Kidney epithelial cell (primary cell): ENCODE measurements at regions not wholly inside any gene's neighbourhood (a gene's known extent, or its start where the extent isn't known, plus 50 kb on each side); places are given as distances from the start of the nearest gene placed in this dataset.

Experiments used
- DNase-seq: peaks from one replicate; pipeline ENCODE4 v3.0.0-alpha.2; 2010; ENCODE audit warnings: low read depth
- H3K27me3 ChIP-seq: 2 replicates; pipeline ENCODE4 v1.6.0; 2011; ENCODE audit warnings: low read length; ENCODE audit not compliant: control insufficient read depth, insufficient read depth
- H3K36me3 ChIP-seq: 2 replicates; pipeline ENCODE4 v1.5.1; 2011; ENCODE audit warnings: low read length; ENCODE audit not compliant: control insufficient read depth, insufficient read depth
- H3K4me3 ChIP-seq: 2 replicates; pipeline ENCODE4 v1.5.1; 2011; ENCODE audit warnings: low read depth, mild to moderate bottlenecking, control low read depth, low read length
- CTCF ChIP-seq: IDR thresholded peaks from 2 replicates; pipeline ENCODE4 v1.5.1; 2011; ENCODE audit warnings: mild to moderate bottlenecking, moderate library complexity, low read length, control low read depth, inconsistent platforms; ENCODE audit not compliant: insufficient read depth, poor library complexity, severe bottlenecking

DNA sequence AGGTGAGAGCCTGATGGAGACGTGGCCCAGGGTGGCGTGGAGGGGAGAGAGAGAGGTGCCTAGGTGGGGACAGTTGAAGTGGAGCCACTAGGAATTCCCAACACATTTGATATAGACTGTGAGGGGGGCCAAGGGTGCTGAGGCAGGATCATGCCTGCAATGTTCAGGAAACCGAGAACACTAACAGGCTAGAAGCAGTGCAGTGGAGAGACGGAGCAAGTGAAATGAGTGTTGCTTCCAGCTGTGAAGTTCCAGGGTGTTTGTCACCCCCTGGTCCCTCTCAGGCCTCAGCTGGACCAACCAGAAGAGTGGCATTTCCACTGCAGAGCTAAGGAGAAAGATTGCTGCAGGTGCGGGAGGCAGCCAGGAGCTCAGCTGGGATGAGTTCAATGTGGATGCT lies 127.1 kb downstream of the RIPK4 start:
- no peak for TF ChIP-seq CTCF
- no peak for DNase-seq
- Histone ChIP-seq H3K4me3 (no peak overlapping the region), H3K36me3 (no peaks in the 10 kb centered on the region), H3K27me3 (no peaks in the 10 kb centered on the region)

DNA sequence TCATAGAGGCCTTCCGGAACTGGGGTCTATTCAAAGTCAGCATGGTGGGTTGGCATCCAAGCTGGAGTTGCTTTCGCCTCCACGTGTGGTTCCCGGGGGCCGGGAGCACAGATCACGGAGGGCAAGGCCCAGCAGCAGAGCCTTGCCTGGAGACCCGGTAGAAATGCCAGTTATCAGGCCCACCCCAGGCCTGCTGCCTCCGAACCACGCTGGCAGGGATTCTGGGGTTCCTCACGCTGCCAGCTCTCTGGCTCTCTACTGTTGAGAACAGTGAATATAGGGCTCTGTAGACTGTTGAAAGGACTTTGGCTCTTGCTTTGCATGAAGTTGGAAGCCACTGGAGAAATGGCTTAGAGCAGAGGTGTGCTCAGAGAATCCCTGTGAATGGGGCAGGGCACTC lies 127.5 kb downstream of the RIPK4 start:
- DNase-seq: no peak
- H3K4me3 ChIP-seq: no peak overlapping the region
- no peak for TF ChIP-seq CTCF
- H3K36me3 ChIP-seq: no peaks in the 10 kb centered on the region
- no peaks in the 10 kb centered on the region for H3K27me3 ChIP-seq

DNA sequence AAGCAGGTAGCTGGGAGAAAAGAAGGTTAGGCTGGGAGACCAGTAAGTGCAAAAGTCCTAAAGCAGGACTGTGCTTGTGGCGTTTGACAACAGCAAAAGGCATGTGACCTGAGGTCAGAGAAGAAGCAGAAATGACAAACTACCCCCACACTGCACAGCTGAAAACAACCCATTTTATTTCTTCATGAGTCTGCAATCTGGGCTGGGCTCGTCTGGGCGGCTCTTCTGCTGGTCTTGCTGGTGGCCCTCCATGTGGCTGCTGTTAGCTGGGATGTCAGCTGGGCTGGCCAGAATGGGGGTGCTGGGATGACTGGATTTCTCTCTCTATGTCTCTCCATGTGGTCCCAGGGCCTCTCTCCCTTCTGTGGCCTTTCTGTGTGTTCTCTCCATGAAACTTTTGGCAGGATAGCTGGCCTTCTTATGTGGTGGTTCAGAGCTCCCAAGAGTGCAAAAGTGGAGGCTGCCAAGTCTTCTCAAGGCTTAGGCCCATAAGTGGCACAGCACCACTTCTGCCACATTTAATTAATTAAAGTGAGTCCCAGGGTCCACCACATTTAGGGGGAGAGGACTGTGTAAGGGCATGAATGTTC lies 128.6 kb downstream of the RIPK4 start:
- TF ChIP-seq CTCF: no peak
- no peaks in the 10 kb centered on the region for H3K36me3 ChIP-seq
- DNase-seq: no peak
- no peak overlapping the region for H3K4me3 ChIP-seq
- no peaks in the 10 kb centered on the region for H3K27me3 ChIP-seq

DNA sequence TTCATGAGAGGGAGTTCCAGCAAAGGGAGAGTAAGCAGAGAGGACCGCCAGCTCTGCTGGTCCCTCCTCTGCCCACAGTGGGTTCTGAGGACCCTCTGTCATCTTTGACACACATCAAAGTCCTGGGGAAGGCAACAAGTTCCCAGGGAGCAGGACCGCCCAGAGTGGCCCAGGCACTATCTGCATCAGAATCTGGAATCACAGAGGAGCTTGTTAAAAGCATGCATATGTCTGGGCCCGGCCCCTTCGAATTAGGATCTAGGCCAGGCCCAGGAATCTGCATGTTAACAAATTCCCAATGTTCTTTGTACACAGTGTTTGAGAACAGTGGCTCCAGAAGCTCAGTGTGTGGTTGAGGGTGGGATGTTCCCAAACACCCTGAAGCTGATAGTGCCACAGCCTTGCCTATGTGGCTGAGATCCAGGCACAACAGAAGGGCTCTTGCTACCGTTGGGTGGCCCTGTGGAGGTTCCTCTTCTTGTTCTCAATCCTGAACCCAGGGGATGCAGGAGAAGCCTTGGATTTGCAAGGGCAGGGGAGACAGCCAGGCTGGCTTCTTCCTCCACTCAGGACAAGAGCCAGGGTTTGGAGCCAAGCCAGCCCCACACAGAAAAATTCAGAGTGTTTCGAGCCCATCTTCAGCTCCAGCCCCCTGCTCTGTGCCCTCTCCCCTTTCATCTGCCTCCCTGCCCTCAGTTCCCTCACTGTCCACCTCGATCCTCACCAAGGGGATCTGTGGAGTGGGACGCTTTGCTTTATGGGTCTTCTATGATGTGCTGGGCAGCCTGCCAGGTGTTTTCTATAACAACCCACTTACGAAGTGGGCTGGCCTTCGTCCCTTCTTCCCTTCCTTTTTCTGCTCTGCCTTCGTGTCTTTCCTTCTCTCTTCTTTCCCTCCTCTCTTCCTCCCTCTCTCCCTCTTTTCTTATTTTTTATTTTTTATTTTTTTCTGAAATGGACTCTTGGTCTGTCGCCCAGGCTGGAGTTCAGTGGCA lies 129.0 kb upstream of the TMPRSS2 start:
- H3K36me3 ChIP-seq: no peaks in the 10 kb centered on the region
- H3K27me3 ChIP-seq: no peaks in the 10 kb centered on the region
- TF ChIP-seq CTCF: no peak
- DNase-seq: no peak
- H3K4me3 ChIP-seq: no peak overlapping the region

DNA sequence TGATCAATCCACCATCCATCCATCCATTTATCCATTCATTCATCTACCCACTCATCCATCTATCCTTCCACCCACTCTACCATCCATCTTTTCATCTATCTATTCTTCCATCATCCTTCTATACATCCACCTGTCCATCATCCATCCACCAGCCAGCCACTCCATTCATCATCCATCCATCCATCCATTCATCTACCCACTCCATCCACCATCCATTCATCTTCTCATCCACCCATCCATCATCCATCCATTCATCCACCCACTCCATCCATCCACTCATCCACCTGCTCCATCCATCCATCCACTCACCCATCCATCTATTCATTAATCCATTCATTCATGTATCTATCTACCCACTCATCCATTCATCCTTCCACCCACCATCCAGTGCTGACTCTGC lies 127.9 kb upstream of the TMPRSS2 start:
- TF ChIP-seq CTCF: no peak
- H3K36me3 ChIP-seq: no peaks in the 10 kb centered on the region
- H3K4me3 ChIP-seq: no peak overlapping the region
- H3K27me3 ChIP-seq: no peaks in the 10 kb centered on the region
- DNase-seq: no peak

DNA sequence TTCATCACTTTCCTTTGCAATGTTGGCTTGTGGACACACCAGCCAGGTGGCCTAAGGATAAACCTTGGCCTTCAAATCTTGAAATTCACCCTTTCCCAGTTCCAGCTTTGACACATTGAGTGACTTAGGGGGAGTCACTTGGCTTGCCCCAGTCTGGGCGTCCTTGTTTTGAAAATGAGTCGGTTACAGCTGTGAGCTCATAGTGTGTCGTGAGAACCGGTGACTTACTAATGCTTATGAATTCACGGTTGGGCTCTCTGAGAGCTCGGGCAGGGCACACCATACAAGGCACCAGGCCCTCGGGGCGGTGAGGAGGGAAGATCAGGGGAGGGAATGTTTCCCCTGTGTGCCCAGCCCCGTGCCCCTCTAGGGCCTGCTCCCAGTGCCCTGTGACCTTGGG lies 126.9 kb upstream of the TMPRSS2 start:
- H3K36me3 ChIP-seq: no peaks in the 10 kb centered on the region
- TF ChIP-seq CTCF: no peak
- H3K27me3 ChIP-seq: no peaks in the 10 kb centered on the region
- no peak overlapping the region for H3K4me3 ChIP-seq
- no peak for DNase-seq
